SK-N-SH treated with all-trans-retinoic acid at 6 μM for 48 hours (cell line): ENCODE measurements at regions not wholly inside any gene's neighbourhood (a gene's known extent, or its start where the extent isn't known, plus 50 kb on each side); places are given as distances from the start of the nearest gene placed in this dataset.

Source experiments
- BACH2 ChIP-seq: fragments of 250-450 bp; sonication (Bioruptor Pico); IDR thresholded peaks from 2 replicates; pipeline ENCODE4 v1.9.0; 2021; ENCODE audit warnings: mild to moderate bottlenecking, borderline replicate concordance
- CSDC2 ChIP-seq: fragments of 250-450 bp; sonication (Bioruptor Pico); IDR thresholded peaks from 2 replicates; pipeline ENCODE4 v1.5.0; 2020; ENCODE audit warnings: mild to moderate bottlenecking, moderate library complexity
- GLIS3 ChIP-seq: fragments of 250-450 bp; sonication (Bioruptor Pico); IDR thresholded peaks from 2 replicates; pipeline ENCODE4 v1.5.0; 2020; ENCODE audit warnings: mild to moderate bottlenecking, moderate library complexity
- OSR1 ChIP-seq: fragments of 250-450 bp; sonication (Bioruptor Pico); IDR thresholded peaks from 2 replicates; pipeline ENCODE4 v1.8.0; 2022; ENCODE audit warnings: moderate library complexity, mild to moderate bottlenecking, inconsistent platforms
- TOX ChIP-seq: fragments of 250-450 bp; sonication (Bioruptor Pico); IDR thresholded peaks from 2 replicates; pipeline ENCODE4 v1.8.0; 2021; ENCODE audit warnings: mild to moderate bottlenecking, moderate library complexity, borderline replicate concordance
- ZC3H10 ChIP-seq: fragments of 250-450 bp; sonication (Bioruptor Pico); IDR thresholded peaks from 2 replicates; pipeline ENCODE4 v1.5.1; 2021; ENCODE audit warnings: mild to moderate bottlenecking, moderate library complexity
- ZNF565 ChIP-seq: fragments of 450-650 bp; formaldehyde crosslinking; conservative IDR thresholded peaks from 2 replicates; pipeline ENCODE4 v1.5.0; 2020; ENCODE audit warnings: low read depth, mild to moderate bottlenecking, moderate library complexity
- ZNF8 ChIP-seq: fragments of 450-650 bp; formaldehyde crosslinking; IDR thresholded peaks from 2 replicates; pipeline ENCODE4 v1.5.0; 2020; ENCODE audit warnings: mild to moderate bottlenecking, moderate library complexity
- TF ChIP-seq, protein P1 (sequence below): fragments of 250-450 bp; sonication (Bioruptor Pico); IDR thresholded peaks from 2 replicates; pipeline ENCODE4 v1.8.0; 2020; ENCODE audit warnings: mild to moderate bottlenecking, moderate library complexity, borderline replicate concordance
- TF ChIP-seq, protein P2 (sequence below): fragments of 250-450 bp; sonication (Bioruptor Pico); IDR thresholded peaks from 2 replicates; pipeline ENCODE4 v1.8.0; 2021; ENCODE audit warnings: low read depth, mild to moderate bottlenecking, moderate library complexity, borderline replicate concordance

DNA sequence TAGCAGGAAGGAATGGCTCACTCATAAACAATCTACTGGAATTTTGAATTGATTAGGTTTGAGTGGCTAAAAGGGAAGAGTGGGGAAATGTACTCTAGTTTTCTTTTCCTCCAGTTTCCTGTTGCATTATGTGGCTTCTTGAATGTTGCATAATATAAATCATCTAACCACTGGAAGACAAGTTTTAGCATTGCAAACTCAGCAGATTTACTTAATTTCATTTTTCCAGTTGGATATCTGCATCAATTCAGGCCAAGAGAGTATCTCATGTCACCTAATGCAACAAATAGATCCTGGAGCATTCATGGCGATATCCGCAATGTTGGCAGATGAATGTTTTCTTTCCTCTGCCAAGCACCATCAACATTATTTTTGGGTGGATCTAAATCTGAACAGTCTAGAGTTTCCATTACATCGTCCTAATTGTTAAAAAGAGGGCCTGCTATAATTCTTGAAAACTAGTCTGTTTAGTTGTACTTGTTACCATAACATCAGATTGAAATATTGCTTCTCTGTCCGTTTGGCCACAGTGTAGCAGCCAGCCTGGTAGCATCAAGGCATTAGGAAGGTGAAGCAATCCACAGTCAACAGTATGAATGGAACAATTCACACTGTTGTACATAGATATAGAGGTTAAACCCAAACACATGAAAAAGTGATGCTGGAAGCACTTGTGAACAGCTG is 544.2 kb downstream of the ETNK1 start:
- no peak for TF ChIP-seq OSR1 (CRISPR knock-in tag)
- TF ChIP-seq ZNF8 (CRISPR knock-in tag), result no peak
- TF ChIP-seq, protein P1, sequence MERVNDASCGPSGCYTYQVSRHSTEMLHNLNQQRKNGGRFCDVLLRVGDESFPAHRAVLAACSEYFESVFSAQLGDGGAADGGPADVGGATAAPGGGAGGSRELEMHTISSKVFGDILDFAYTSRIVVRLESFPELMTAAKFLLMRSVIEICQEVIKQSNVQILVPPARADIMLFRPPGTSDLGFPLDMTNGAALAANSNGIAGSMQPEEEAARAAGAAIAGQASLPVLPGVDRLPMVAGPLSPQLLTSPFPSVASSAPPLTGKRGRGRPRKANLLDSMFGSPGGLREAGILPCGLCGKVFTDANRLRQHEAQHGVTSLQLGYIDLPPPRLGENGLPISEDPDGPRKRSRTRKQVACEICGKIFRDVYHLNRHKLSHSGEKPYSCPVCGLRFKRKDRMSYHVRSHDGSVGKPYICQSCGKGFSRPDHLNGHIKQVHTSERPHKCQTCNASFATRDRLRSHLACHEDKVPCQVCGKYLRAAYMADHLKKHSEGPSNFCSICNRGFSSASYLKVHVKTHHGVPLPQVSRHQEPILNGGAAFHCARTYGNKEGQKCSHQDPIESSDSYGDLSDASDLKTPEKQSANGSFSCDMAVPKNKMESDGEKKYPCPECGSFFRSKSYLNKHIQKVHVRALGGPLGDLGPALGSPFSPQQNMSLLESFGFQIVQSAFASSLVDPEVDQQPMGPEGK (CRISPR knock-in tag), result no peak
- TF ChIP-seq TOX, result no peak
- TF ChIP-seq, protein P2, sequence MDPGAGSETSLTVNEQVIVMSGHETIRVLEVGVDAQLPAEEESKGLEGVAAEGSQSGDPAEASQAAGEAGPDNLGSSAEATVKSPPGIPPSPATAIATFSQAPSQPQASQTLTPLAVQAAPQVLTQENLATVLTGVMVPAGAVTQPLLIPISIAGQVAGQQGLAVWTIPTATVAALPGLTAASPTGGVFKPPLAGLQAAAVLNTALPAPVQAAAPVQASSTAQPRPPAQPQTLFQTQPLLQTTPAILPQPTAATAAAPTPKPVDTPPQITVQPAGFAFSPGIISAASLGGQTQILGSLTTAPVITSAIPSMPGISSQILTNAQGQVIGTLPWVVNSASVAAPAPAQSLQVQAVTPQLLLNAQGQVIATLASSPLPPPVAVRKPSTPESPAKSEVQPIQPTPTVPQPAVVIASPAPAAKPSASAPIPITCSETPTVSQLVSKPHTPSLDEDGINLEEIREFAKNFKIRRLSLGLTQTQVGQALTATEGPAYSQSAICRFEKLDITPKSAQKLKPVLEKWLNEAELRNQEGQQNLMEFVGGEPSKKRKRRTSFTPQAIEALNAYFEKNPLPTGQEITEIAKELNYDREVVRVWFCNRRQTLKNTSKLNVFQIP (CRISPR knock-in tag), result no peak
- no peak for TF ChIP-seq ZNF565
- no peak for TF ChIP-seq CSDC2 (CRISPR knock-in tag)
- TF ChIP-seq ZC3H10 (CRISPR knock-in tag), result no peak
- no peak for TF ChIP-seq BACH2 (CRISPR knock-in tag)
- no peak for TF ChIP-seq GLIS3
